ENCODE measurements at regions not wholly inside any gene's neighbourhood (a gene's known extent, or its start where the extent isn't known, plus 50 kb on each side); places are given as distances from the start of the nearest gene placed in this dataset.
"Not testable (repeated sequence)": the region's sequence is repeated elsewhere in the genome, so short reads cannot be mapped to it uniquely, and the experiment has no call there.

- DNase-seq = no peak
Observed at GRCh38 chr6:68052234-68052633, 582.8 kb upstream of the ADGRB3 start.

- DNase-seq = no peak
Observed at GRCh38 chr6:68049562-68049961, 585.5 kb upstream of the ADGRB3 start.

- no peak for DNase-seq
Observed at GRCh38 chr6:68046756-68047155, 588.3 kb upstream of the ADGRB3 start.

GRCh38 chr6:68046302-68046701 lies 588.8 kb upstream of the ADGRB3 start:
- no peak for DNase-seq

GRCh38 chr6:68045193-68045592 lies 589.9 kb upstream of the ADGRB3 start:
- DNase-seq = no peak

GRCh38 chr6:68044264-68044663 lies 590.8 kb upstream of the ADGRB3 start:
- DNase-seq = no peak

- DNase-seq = no peak
Observed at GRCh38 chr6:68043122-68043398, 592.0 kb upstream of the ADGRB3 start.

- DNase-seq = no peak
Observed at GRCh38 chr6:68042339-68043121, 592.6 kb upstream of the ADGRB3 start.

GRCh38 chr6:68040780-68041179 lies 594.3 kb upstream of the ADGRB3 start:
- DNase-seq = no peak

GRCh38 chr6:68040312-68040778 lies 594.7 kb upstream of the ADGRB3 start:
- no peak for DNase-seq

GRCh38 chr6:68039641-68040311 lies 595.3 kb upstream of the ADGRB3 start:
- no peak for DNase-seq

- no peak for DNase-seq
Observed at GRCh38 chr6:68038815-68039408, 596.2 kb upstream of the ADGRB3 start.

- no peak for DNase-seq
Observed at GRCh38 chr6:68032217-68032616, 602.9 kb upstream of the ADGRB3 start.

- DNase-seq = no peak
Observed at GRCh38 chr6:68031054-68031453, 604.0 kb upstream of the ADGRB3 start.

- DNase-seq = no peak
Observed at GRCh38 chr6:68026483-68026882, 608.6 kb upstream of the ADGRB3 start.

GRCh38 chr6:68025764-68026163 lies 609.3 kb upstream of the ADGRB3 start:
- no peak for DNase-seq

GRCh38 chr6:68024570-68025269 lies 610.4 kb upstream of the ADGRB3 start:
- DNase-seq = no peak

- DNase-seq = not testable (repeated sequence)
Observed at GRCh38 chr6:68022968-68023367, 612.1 kb upstream of the ADGRB3 start.

- DNase-seq = no peak
Observed at GRCh38 chr6:68013780-68014515, 621.1 kb upstream of the ADGRB3 start.

- no peak for DNase-seq
Observed at GRCh38 chr6:68012822-68013221, 622.3 kb upstream of the ADGRB3 start.

- no peak for DNase-seq
Observed at GRCh38 chr6:68010936-68011335, 624.1 kb upstream of the ADGRB3 start.

GRCh38 chr6:68008445-68008844 lies 626.6 kb upstream of the ADGRB3 start:
- DNase-seq = no peak

- no peak for DNase-seq
Observed at GRCh38 chr6:68007717-68008116, 627.4 kb upstream of the ADGRB3 start.
